OCI-LY7 (cell line): ENCODE measurements at regions not wholly inside any gene's neighbourhood (a gene's known extent, or its start where the extent isn't known, plus 50 kb on each side); places are given as distances from the start of the nearest gene placed in this dataset.

ENCODE experiments used
- BruUV-seq: library from RNA; stranded (reverse); fragments of 400-500 nt; replicated peaks from 2 replicates; lab custom pipeline; 2021; lab: Mats Ljungman, UMichigan
- CTCF ChIA-PET: fragments of 300-600 bp; sonication (Branson Sonifier 250); formaldehyde crosslinking; loops from one replicate; lab custom pipeline; 2022; ENCODE audit warnings: antibody characterized with exemption; ENCODE audit not compliant: unreplicated experiment; lab: Charles Lee
- POLR2A ChIA-PET: fragments of 300-600 bp; sonication (Branson Sonifier 250); formaldehyde crosslinking; loops from one replicate; lab custom pipeline; 2022; ENCODE audit warnings: antibody characterized with exemption; lab: Charles Lee
- DNase-seq: peaks from one replicate; pipeline ENCODE4 v3.0.0-alpha.2; 2015; ENCODE audit warnings: low spot score
- H2AFZ ChIP-seq: fragments of 200-600 bp; sonication (generic), shearing (Covaris generic); 2 replicates; pipeline ENCODE4 v1.6.1; 2014; ENCODE audit warnings: mild to moderate bottlenecking, antibody characterized with exemption, low read length, moderate library complexity
- H3K27ac ChIP-seq: fragments of 200-600 bp; sonication (generic); 2 replicates; pipeline ENCODE4 v1.5.1; 2014; ENCODE audit warnings: mixed run types, low read depth, mild to moderate bottlenecking, moderate library complexity, low read length, inconsistent platforms; ENCODE audit not compliant: poor library complexity, severe bottlenecking
- H3K36me3 ChIP-seq: fragments of 200-600 bp; sonication (generic); 2 replicates; pipeline ENCODE4 v1.6.1; 2014; ENCODE audit warnings: mild to moderate bottlenecking, antibody characterized with exemption, low read length, moderate library complexity, mixed read lengths; ENCODE audit not compliant: insufficient read depth
- H3K4me1 ChIP-seq: fragments of 200-600 bp; sonication (generic); 2 replicates; pipeline ENCODE4 v1.5.1; 2014; ENCODE audit warnings: mild to moderate bottlenecking, low read length; ENCODE audit not compliant: insufficient read depth, poor library complexity, severe bottlenecking
- H3K4me2 ChIP-seq: fragments of 200-600 bp; sonication (generic); 2 replicates; pipeline ENCODE4 v1.6.1; 2014; ENCODE audit warnings: mild to moderate bottlenecking, low read length
- H3K4me3 ChIP-seq: fragments of 200-600 bp; sonication (generic); 2 replicates; pipeline ENCODE4 v1.5.1; 2014; ENCODE audit warnings: mild to moderate bottlenecking, low read depth, low read length; ENCODE audit not compliant: poor library complexity, severe bottlenecking
- H3K79me2 ChIP-seq: fragments of 200-600 bp; sonication (generic); 2 replicates; pipeline ENCODE4 v1.6.1; 2016; ENCODE audit warnings: low read depth, mild to moderate bottlenecking, low read length, moderate library complexity, mixed read lengths; ENCODE audit not compliant: insufficient read depth
- H3K9me2 ChIP-seq: fragments of 200-600 bp; sonication (generic); 2 replicates; pipeline ENCODE4 v1.6.1; 2016; ENCODE audit warnings: mild to moderate bottlenecking, low read length, mixed read lengths; ENCODE audit not compliant: insufficient read depth
- H3K9me3 ChIP-seq: fragments of 200-600 bp; sonication (generic); 2 replicates; pipeline ENCODE4 v1.6.1; 2014; ENCODE audit warnings: mild to moderate bottlenecking, mixed run types, low read length, mixed read lengths
- H4K20me1 ChIP-seq: fragments of 200-600 bp; sonication (generic); 2 replicates; pipeline ENCODE4 v1.6.1; 2014; ENCODE audit warnings: mild to moderate bottlenecking, antibody characterized with exemption, low read length, moderate library complexity, mixed read lengths; ENCODE audit not compliant: insufficient read depth
- EZH2phosphoT487 ChIP-seq: fragments of 200-600 bp; sonication (generic); IDR thresholded peaks from 2 replicates; pipeline ENCODE4 v1.6.1; 2018; ENCODE audit warnings: low read depth, borderline replicate concordance, mild to moderate bottlenecking, mixed run types, antibody characterized with exemption, low read length, moderate library complexity, mixed read lengths
- intact Hi-C: fragments of 100-400 bp; cut with micrococcal nuclease; formaldehyde crosslinking; loops from one replicate; pipeline ENCODE4 v1.10.0; 2022; ENCODE audit not compliant: unreplicated experiment
- TF ChIP-seq, protein P1 (sequence below): fragments of 200-600 bp; sonication (generic); conservative IDR thresholded peaks from 2 replicates; pipeline ENCODE4 v1.5.1; 2014; ENCODE audit warnings: mild to moderate bottlenecking, antibody characterized with exemption, low read length, moderate library complexity, mixed read lengths

DNA sequence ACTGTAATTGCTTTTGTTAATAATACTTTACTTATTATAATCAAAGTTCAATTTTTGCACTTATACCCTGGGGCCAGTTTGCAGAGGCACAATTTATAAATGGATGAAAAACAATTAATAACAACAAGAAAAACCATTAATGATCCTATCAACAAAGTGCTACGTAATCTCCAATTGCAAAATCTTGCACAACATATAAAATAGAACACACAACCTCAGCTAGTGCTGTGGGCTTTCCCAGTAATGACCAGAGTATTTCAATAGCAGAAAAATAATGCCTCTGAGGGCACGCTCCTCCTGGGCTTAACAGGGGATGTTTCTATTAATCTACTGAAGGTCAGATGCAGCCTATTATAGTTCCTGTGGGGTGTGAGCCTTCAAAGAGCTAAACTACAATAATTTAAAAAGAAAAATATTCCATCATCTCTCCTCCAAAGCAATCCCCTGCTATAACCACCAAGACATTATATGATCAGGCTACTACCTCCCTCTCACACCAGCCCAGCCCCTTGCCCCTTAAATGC is 508.5 kb upstream of the SLIT2 start:
- no peak overlapping the region for H2AFZ ChIP-seq
- TF ChIP-seq, protein P1, sequence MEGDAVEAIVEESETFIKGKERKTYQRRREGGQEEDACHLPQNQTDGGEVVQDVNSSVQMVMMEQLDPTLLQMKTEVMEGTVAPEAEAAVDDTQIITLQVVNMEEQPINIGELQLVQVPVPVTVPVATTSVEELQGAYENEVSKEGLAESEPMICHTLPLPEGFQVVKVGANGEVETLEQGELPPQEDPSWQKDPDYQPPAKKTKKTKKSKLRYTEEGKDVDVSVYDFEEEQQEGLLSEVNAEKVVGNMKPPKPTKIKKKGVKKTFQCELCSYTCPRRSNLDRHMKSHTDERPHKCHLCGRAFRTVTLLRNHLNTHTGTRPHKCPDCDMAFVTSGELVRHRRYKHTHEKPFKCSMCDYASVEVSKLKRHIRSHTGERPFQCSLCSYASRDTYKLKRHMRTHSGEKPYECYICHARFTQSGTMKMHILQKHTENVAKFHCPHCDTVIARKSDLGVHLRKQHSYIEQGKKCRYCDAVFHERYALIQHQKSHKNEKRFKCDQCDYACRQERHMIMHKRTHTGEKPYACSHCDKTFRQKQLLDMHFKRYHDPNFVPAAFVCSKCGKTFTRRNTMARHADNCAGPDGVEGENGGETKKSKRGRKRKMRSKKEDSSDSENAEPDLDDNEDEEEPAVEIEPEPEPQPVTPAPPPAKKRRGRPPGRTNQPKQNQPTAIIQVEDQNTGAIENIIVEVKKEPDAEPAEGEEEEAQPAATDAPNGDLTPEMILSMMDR, result no peak
- no peak for TF ChIP-seq EZH2phosphoT487
- DNase-seq, result no peak
- no peaks in the 10 kb centered on the region for H3K4me1 ChIP-seq
- no peak overlapping the region for H3K4me2 ChIP-seq
- BruUV-seq, result no TSS peak
- ChIA-PET POLR2A (interaction anchor here (1.5 kb wide), 1 partner anchor 33 kb away, joined by 3 read pairs; no protein-coding TSS in a partner anchor), CTCF (no interaction called here)
- no peak overlapping the region for H3K4me3 ChIP-seq
- H3K27ac ChIP-seq, result no peak overlapping the region
- intact Hi-C loops, result no loop called here
- H3K36me3 ChIP-seq, result no peaks in the 10 kb centered on the region
- H4K20me1 ChIP-seq, result no peaks in the 10 kb centered on the region
- no peaks in the 10 kb centered on the region for H3K9me3 ChIP-seq
- no peaks in the 10 kb centered on the region for H3K9me2 ChIP-seq
- H3K79me2 ChIP-seq, result no peaks in the 10 kb centered on the region

DNA sequence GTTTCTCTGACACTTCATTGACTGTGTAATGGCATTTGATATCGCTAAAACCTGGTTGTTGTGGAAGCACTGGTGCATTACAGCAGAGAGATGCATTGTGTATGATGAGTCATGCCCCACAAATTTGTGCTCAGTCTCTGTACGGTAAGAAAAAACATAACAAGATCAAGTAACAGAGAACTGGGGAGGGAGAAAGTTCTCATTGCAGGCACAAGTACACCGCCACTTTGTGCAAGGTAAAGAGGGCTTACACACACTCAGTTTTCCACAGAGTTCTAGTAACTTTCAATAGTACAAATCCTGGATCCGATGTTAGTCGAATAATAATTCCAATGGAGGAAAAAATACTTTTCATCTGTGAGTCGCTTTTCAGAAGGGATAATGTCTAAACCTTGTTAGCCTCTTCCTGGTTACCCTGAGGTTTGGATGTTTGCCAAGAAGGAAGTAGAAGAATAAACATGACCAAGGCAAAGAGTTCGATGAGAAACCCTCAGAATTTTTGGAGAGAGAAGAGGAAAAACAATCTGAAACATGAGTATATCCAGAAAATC is 512.5 kb upstream of the SLIT2 start:
- Histone ChIP-seq H3K79me2 (no peaks in the 10 kb centered on the region), H3K36me3 (no peaks in the 10 kb centered on the region), H3K4me1 (no peaks in the 10 kb centered on the region), H2AFZ (no peak overlapping the region), H3K9me2 (no peaks in the 10 kb centered on the region), H3K4me2 (no peak overlapping the region), H3K9me3 (no peaks in the 10 kb centered on the region), H4K20me1 (no peaks in the 10 kb centered on the region), H3K4me3 (no peak overlapping the region), H3K27ac (no peak overlapping the region)
- ChIA-PET POLR2A (no interaction called here), CTCF (no interaction called here)
- BruUV-seq, result no TSS peak
- no peak for TF ChIP-seq EZH2phosphoT487
- TF ChIP-seq, protein P1, result no peak
- intact Hi-C loops, result no loop called here
- DNase-seq, result no peak

DNA sequence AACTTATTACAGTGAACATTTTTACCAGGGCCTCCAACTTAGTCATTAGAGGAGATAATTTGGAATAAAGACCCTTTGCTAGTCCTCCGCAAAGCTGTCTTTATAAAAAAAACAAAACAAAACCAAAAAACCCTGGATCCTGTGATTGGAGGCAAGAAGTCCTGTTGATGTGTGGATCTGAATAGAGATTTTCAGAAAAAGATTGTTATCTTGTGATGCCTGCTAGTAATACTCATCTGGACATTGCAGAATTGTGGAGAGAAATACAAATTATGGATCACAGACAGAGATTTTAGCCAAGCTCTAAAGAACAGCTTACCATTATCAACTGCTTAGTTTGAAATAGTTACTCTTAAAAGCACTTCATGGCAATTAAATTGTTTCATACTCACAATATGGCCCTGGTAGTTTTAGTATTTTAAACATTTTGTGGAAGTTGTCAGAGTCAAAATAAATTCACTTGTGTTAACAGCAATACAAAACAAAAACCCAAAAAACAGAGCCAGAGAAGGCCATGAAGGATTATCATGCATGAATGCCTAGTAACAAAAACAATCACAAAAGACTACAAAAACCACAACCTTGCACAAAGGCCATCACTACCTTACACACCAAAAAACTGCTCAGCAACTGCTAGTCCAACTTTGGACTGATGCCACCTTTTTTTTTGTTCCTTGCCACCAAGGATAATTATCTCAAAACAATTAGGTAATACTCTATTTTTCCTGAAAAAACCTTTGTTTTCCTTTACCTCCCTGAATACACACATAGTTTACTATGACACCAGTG is 514.5 kb upstream of the SLIT2 start:
- Histone ChIP-seq H3K4me1 (no peaks in the 10 kb centered on the region), H4K20me1 (no peaks in the 10 kb centered on the region), H3K9me3 (no peaks in the 10 kb centered on the region), H2AFZ (no peak overlapping the region), H3K4me2 (no peak overlapping the region), H3K27ac (no peak overlapping the region), H3K4me3 (no peak overlapping the region), H3K36me3 (no peaks in the 10 kb centered on the region), H3K9me2 (no peaks in the 10 kb centered on the region), H3K79me2 (no peaks in the 10 kb centered on the region)
- BruUV-seq, result no TSS peak
- DNase-seq, result no peak
- intact Hi-C loops, result no loop called here
- ChIA-PET CTCF (no interaction called here), POLR2A (interaction anchor here (0.6 kb wide), 1 partner anchor 58 kb away, joined by 3 read pairs; no protein-coding TSS in a partner anchor)
- TF ChIP-seq, protein P1, result no peak
- no peak for TF ChIP-seq EZH2phosphoT487
